ENCODE measurements at regions not wholly inside any gene's neighbourhood (a gene's known extent, or its start where the extent isn't known, plus 50 kb on each side); places are given as distances from the start of the nearest gene placed in this dataset.
"Not testable (repeated sequence)": the region's sequence is repeated elsewhere in the genome, so short reads cannot be mapped to it uniquely, and the experiment has no call there.

GRCh38 chr18:75697493-75697892 lies 270.0 kb upstream of the SMIM21 start:
- ChIA-PET CTCF (interaction anchor here (1.6 kb wide), 1 partner anchor 10 kb away, joined by 4 read pairs; no protein-coding TSS in a partner anchor), POLR2A (no interaction called here)
- TF ChIP-seq, protein P1, sequence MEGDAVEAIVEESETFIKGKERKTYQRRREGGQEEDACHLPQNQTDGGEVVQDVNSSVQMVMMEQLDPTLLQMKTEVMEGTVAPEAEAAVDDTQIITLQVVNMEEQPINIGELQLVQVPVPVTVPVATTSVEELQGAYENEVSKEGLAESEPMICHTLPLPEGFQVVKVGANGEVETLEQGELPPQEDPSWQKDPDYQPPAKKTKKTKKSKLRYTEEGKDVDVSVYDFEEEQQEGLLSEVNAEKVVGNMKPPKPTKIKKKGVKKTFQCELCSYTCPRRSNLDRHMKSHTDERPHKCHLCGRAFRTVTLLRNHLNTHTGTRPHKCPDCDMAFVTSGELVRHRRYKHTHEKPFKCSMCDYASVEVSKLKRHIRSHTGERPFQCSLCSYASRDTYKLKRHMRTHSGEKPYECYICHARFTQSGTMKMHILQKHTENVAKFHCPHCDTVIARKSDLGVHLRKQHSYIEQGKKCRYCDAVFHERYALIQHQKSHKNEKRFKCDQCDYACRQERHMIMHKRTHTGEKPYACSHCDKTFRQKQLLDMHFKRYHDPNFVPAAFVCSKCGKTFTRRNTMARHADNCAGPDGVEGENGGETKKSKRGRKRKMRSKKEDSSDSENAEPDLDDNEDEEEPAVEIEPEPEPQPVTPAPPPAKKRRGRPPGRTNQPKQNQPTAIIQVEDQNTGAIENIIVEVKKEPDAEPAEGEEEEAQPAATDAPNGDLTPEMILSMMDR (IDR thresholded peaks at IDR 0.05; ENCODE audit: control extremely low read depth, extremely low read depth, low read depth, missing control alignments) = no peak

DNA sequence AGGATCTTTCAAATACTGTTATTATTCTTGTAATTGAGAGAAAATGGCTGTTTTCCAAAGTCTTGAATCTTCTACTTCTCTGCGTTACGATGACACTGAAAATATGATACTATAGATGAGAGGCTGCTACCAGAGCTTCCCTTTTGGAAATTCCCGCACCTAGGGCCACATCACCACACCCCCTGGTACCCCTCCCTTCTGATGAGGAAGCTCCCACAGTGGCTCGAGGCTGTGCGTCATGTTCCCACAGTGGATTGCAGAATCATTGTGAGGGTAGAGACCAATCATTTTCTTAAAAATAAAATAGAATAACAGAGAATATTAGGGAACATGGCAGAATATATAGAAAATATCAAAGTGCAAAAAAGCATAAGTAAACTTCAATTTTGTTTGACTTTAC lies 268.9 kb upstream of the SMIM21 start:
- POLR2A ChIA-PET = no interaction called here
- TF ChIP-seq, protein P1 (IDR thresholded peaks at IDR 0.05; ENCODE audit: control extremely low read depth, extremely low read depth, low read depth, missing control alignments) = no peak
- no peak for DNase-seq (ENCODE audit: extremely low spot score)
- CTCF ChIA-PET = interaction anchor here (1.2 to 1.6 kb wide), 2 partner anchors 12 to 17 kb away, joined by 3 to 4 read pairs; no protein-coding TSS in a partner anchor

More at GRCh38 chr18:75697493-75697892, 270.0 kb upstream of the SMIM21 start:
- DNase-seq (ENCODE audit: extremely low spot score) = no peak

GRCh38 chr18:75694292-75694691 lies 266.8 kb upstream of the SMIM21 start:
- DNase-seq (ENCODE audit: extremely low spot score) = no peak
- ChIA-PET POLR2A (no interaction called here), CTCF (no interaction called here)
- TF ChIP-seq, protein P1 (IDR thresholded peaks at IDR 0.05; ENCODE audit: control extremely low read depth, extremely low read depth, low read depth, missing control alignments) = no peak

GRCh38 chr18:75691483-75691882 lies 264.0 kb upstream of the SMIM21 start:
- POLR2A ChIA-PET = no interaction called here
- TF ChIP-seq, protein P1 (IDR thresholded peaks at IDR 0.05; ENCODE audit: control extremely low read depth, extremely low read depth, low read depth, missing control alignments) = no peak

DNA sequence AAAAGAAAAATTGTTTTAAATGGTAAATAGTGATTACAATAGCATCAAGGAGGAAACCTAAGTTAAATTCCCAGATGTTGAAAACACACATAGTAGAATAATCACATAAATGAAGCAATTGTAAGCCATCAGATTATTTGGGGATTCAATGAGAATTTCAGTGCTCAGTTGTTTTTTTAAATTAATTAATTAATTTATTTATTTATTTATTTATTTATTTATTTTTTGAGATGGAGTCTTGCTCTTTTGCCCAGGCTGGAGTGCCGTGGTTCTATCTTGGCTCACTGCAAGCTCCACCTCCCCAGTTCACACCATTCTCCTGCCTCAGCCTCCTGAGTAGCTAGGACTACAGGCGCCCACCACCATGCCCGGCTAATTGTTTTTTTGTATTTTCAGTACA lies 262.8 kb upstream of the SMIM21 start:
- CTCF ChIA-PET; POLR2A ChIA-PET; DNase-seq (ENCODE audit: extremely low spot score): not testable (repeated sequence)

More at GRCh38 chr18:75691483-75691882, 264.0 kb upstream of the SMIM21 start:
- no peak for DNase-seq (ENCODE audit: extremely low spot score)
- CTCF ChIA-PET = interaction anchor here (0.7 kb wide), 1 partner anchor 37 kb away, joined by 3 read pairs; no protein-coding TSS in a partner anchor

DNA sequence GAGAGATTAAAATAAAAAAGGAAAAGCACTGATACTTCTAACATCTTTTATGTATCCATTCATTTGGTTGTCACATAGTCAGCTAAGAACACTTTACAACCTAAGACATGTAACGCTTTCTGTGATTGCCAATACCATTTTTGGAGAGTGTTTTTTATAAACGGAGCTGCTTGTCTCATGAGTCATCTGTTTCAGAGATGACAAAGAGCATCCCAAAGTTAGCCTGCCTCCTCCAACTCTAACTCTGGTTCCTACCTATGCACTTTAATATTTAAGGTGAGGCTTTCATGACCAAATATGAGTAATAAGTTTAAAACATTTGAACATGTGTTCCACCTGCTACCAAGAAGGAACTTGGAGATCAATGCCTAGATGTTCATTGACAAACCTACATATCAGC lies 260.1 kb upstream of the SMIM21 start:
- ChIA-PET CTCF (no interaction called here), POLR2A (no interaction called here)
- no peak for DNase-seq (ENCODE audit: extremely low spot score)
- TF ChIP-seq, protein P1 (IDR thresholded peaks at IDR 0.05; ENCODE audit: control extremely low read depth, extremely low read depth, low read depth, missing control alignments) = no peak

GRCh38 chr18:75683426-75683825 lies 255.9 kb upstream of the SMIM21 start:
- DNase-seq (ENCODE audit: extremely low spot score) = no peak
- ChIA-PET POLR2A (no interaction called here), CTCF (interaction anchor here (1.3 kb wide), 1 partner anchor 9 kb away, joined by 3 read pairs; no protein-coding TSS in a partner anchor)
- TF ChIP-seq, protein P1 (IDR thresholded peaks at IDR 0.05; ENCODE audit: control extremely low read depth, extremely low read depth, low read depth, missing control alignments) = no peak
